IMR-90 (cell line): ENCODE measurements at regions not wholly inside any gene's neighbourhood (a gene's known extent, or its start where the extent isn't known, plus 50 kb on each side); places are given as distances from the start of the nearest gene placed in this dataset.

Experiments
- ATAC-seq: fragments of 200-7000 bp; cut with Tn5 transposase; 2 replicates; pipeline ENCODE4 v1.9.1; 2020; ENCODE audit warnings: low read depth, mild to moderate bottlenecking, moderate library complexity
- BruUV-seq: library from RNA; stranded (reverse); fragments of 400-500 nt; replicated peaks from 2 replicates; lab custom pipeline; 2021; lab: Mats Ljungman, UMichigan
- CTCF ChIA-PET: fragments of 300-600 bp; formaldehyde crosslinking; extraction: SDS; loops from one replicate; lab custom pipeline; 2021; ENCODE audit warnings: antibody characterized with exemption; lab: Yijun Ruan, JAX
- POLR2A ChIA-PET: fragments of 300-600 bp; sonication (Branson Sonifier 250); formaldehyde crosslinking; loops from one replicate; lab custom pipeline; 2022; ENCODE audit warnings: antibody characterized with exemption; ENCODE audit not compliant: unreplicated experiment; lab: Charles Lee
- DNase-seq: peaks from one replicate; pipeline ENCODE4 v3.0.0; 2013
- H2AFZ ChIP-seq: replicated peaks from 2 replicates; pipeline ENCODE3; 2013; ENCODE audit warnings: low read length, mild to moderate bottlenecking; ENCODE audit not compliant: poor library complexity
- H2AK5ac ChIP-seq: 2 replicates; pipeline ENCODE4 v1.6.1; 2013; ENCODE audit warnings: low read depth, low read length, inconsistent platforms
- H2AK9ac ChIP-seq: replicated peaks from 2 replicates; pipeline ENCODE3; 2013; ENCODE audit warnings: mild to moderate bottlenecking, low read depth, low read length, moderate library complexity; ENCODE audit not compliant: poor library complexity
- H2BK120ac ChIP-seq: 2 replicates; pipeline ENCODE4 v1.6.1; 2013; ENCODE audit warnings: low read depth, low read length, inconsistent platforms
- H2BK15ac ChIP-seq: 3 replicates; pipeline ENCODE4 v1.6.1; 2013; ENCODE audit warnings: low read depth, low read length, inconsistent platforms
- H2BK20ac ChIP-seq: 2 replicates; pipeline ENCODE4 v1.6.1; 2013; ENCODE audit warnings: low read depth, mild to moderate bottlenecking, inconsistent platforms, low read length, moderate library complexity
- H2BK5ac ChIP-seq: 2 replicates; pipeline ENCODE4 v1.6.1; 2013; ENCODE audit warnings: mild to moderate bottlenecking, low read depth, low read length, inconsistent platforms; ENCODE audit not compliant: poor library complexity, severe bottlenecking
- H3K14ac ChIP-seq: replicated peaks from 2 replicates; pipeline ENCODE4 v1.6.1; 2013; ENCODE audit warnings: low read depth, low read length, inconsistent platforms
- H3K18ac ChIP-seq: 2 replicates; pipeline ENCODE4 v1.6.1; 2013; ENCODE audit warnings: low read depth, low read length, control low read depth
- H3K23ac ChIP-seq: 2 replicates; pipeline ENCODE4 v1.6.1; 2013; ENCODE audit warnings: low read depth, low read length, inconsistent platforms
- H3K27ac ChIP-seq: 2 replicates; pipeline ENCODE4 v1.5.1; 2013; ENCODE audit warnings: mild to moderate bottlenecking, control low read depth, low read length; ENCODE audit not compliant: insufficient read depth
- H3K27me3 ChIP-seq: 2 replicates; pipeline ENCODE4 v1.6.1; 2013; ENCODE audit warnings: low read length; ENCODE audit not compliant: control insufficient read depth, insufficient read depth
- H3K36me3 ChIP-seq: 2 replicates; pipeline ENCODE4 v1.6.1; 2013; ENCODE audit warnings: low read length, mixed read lengths; ENCODE audit not compliant: control insufficient read depth, insufficient read depth
- H3K4ac ChIP-seq: 2 replicates; pipeline ENCODE4 v1.6.1; 2013; ENCODE audit warnings: low read depth, low read length, inconsistent platforms
- H3K4me1 ChIP-seq: 2 replicates; pipeline ENCODE4 v1.6.1; 2013; ENCODE audit warnings: low read length, mixed read lengths; ENCODE audit not compliant: control insufficient read depth, insufficient read depth
- H3K4me2 ChIP-seq: 2 replicates; pipeline ENCODE4 v1.6.1; 2013; ENCODE audit warnings: low read depth, mild to moderate bottlenecking, control low read depth, low read length, moderate library complexity
- H3K4me3 ChIP-seq: 2 replicates; pipeline ENCODE4 v1.5.1; 2013; ENCODE audit warnings: low read depth, mild to moderate bottlenecking, control low read depth, low read length, moderate library complexity; ENCODE audit not compliant: insufficient read depth
- H3K56ac ChIP-seq: 2 replicates; pipeline ENCODE4 v1.6.1; 2013; ENCODE audit warnings: low read length, inconsistent platforms; ENCODE audit not compliant: insufficient read depth; ENCODE audit errors: extremely low read depth
- H3K79me1 ChIP-seq, 2 experiments: 2 replicates each; pipeline ENCODE4 v1.6.1; 2013; ENCODE audit warnings: low read length in 2 of 2, inconsistent platforms in 1 of 2, low read depth in 1 of 2
- H3K9ac ChIP-seq: 2 replicates; pipeline ENCODE4 v1.6.1; 2013; ENCODE audit warnings: low read depth, low read length, control low read depth
- H3K9me1 ChIP-seq: 2 replicates; pipeline ENCODE4 v1.6.1; 2013; ENCODE audit warnings: low read length, inconsistent platforms; ENCODE audit not compliant: insufficient read depth
- H3K9me3 ChIP-seq: 2 replicates; pipeline ENCODE4 v1.6.1; 2013; ENCODE audit warnings: low read length; ENCODE audit not compliant: control insufficient read depth, insufficient read depth
- H4K20me1 ChIP-seq: 2 replicates; pipeline ENCODE4 v1.6.1; 2013; ENCODE audit warnings: low read length, inconsistent platforms; ENCODE audit not compliant: insufficient read depth
- H4K5ac ChIP-seq: 2 replicates; pipeline ENCODE4 v1.6.1; 2013; ENCODE audit warnings: mild to moderate bottlenecking, low read depth, low read length, control low read depth
- H4K8ac ChIP-seq, 2 experiments: 2 replicates each; pipeline ENCODE4 v1.6.1; 2013; ENCODE audit warnings: low read depth in 2 of 2, low read length in 2 of 2, control low read depth in 1 of 2, inconsistent platforms in 1 of 2
- H4K91ac ChIP-seq: 2 replicates; pipeline ENCODE4 v1.6.1; 2013; ENCODE audit warnings: low read depth, low read length, inconsistent platforms; ENCODE audit not compliant: insufficient read depth
- BHLHE40 ChIP-seq: fragments of 150-350 bp; IDR thresholded peaks from 2 replicates; pipeline ENCODE4 v1.6.1; 2016; ENCODE audit warnings: mild to moderate bottlenecking, low read depth, low read length
- CEBPB ChIP-seq: IDR thresholded peaks from 2 replicates; pipeline ENCODE4 v1.6.1; 2012; ENCODE audit warnings: low read depth, low read length, improper control_type of control experiment
- CHD1 ChIP-seq: IDR thresholded peaks from 2 replicates; pipeline ENCODE4 v1.6.1; 2012; ENCODE audit warnings: low read depth, low read length, improper control_type of control experiment
- CTCF ChIP-seq: conservative IDR thresholded peaks from 2 replicates; pipeline ENCODE4 v1.5.1; 2012; ENCODE audit warnings: mild to moderate bottlenecking, low read depth, low read length, improper control_type of control experiment
- FOS ChIP-seq: fragments of 150-350 bp; IDR thresholded peaks from 2 replicates; pipeline ENCODE4 v1.6.1; 2016; ENCODE audit warnings: low read depth, low read length
- MAFK ChIP-seq: IDR thresholded peaks from 2 replicates; pipeline ENCODE4 v1.6.1; 2012; ENCODE audit warnings: low read depth, low read length, improper control_type of control experiment
- MAZ ChIP-seq: IDR thresholded peaks from 2 replicates; pipeline ENCODE4 v1.6.1; 2012; ENCODE audit warnings: low read depth, mild to moderate bottlenecking, low read length, improper control_type of control experiment, moderate library complexity, borderline replicate concordance
- MXI1 ChIP-seq: IDR thresholded peaks from 2 replicates; pipeline ENCODE4 v1.6.1; 2012; ENCODE audit warnings: low read depth, mild to moderate bottlenecking, low read length, moderate library complexity, borderline replicate concordance
- NFE2L2 ChIP-seq: fragments of 150-350 bp; IDR thresholded peaks from 2 replicates; pipeline ENCODE4 v1.6.1; 2016; ENCODE audit warnings: low read depth, mild to moderate bottlenecking, low read length
- POLR2A ChIP-seq: IDR thresholded peaks from 2 replicates; pipeline ENCODE4 v1.6.1; 2012; ENCODE audit warnings: mild to moderate bottlenecking, low read depth, low read length
- RAD21 ChIP-seq: IDR thresholded peaks from 2 replicates; pipeline ENCODE4 v1.6.1; 2012; ENCODE audit warnings: low read length, improper control_type of control experiment
- RCOR1 ChIP-seq: IDR thresholded peaks from 2 replicates; pipeline ENCODE4 v1.6.1; 2012; ENCODE audit warnings: mild to moderate bottlenecking, low read length, improper control_type of control experiment; ENCODE audit not compliant: insufficient replicate concordance
- RFX5 ChIP-seq: IDR thresholded peaks from 2 replicates; pipeline ENCODE4 v1.8.0; 2012; ENCODE audit warnings: low read depth, mild to moderate bottlenecking, low read length, moderate library complexity
- SMC3 ChIP-seq: fragments of 150-350 bp; IDR thresholded peaks from 2 replicates; pipeline ENCODE4 v1.6.1; 2016; ENCODE audit warnings: low read depth, mild to moderate bottlenecking, antibody characterized with exemption, low read length, moderate library complexity
- USF2 ChIP-seq: fragments of 150-350 bp; IDR thresholded peaks from 2 replicates; pipeline ENCODE4 v1.6.1; 2017; ENCODE audit warnings: mild to moderate bottlenecking, antibody characterized with exemption, low read length, low read depth
- WGBS, 2 experiments: methylation state at CpG; one replicate each; pipeline versions ENCODE4 v1.1.5 to v1.1.7; 2013; ENCODE audit warnings: missing lambda C conversion rate in 2 of 2; ENCODE audit not compliant: insufficient read length in 1 of 2; ENCODE audit errors: extremely low coverage in 2 of 2; 5-methylcytosine and 5-hydroxymethylcytosine counted together
- dilution Hi-C: fragments of 300-500 bp; cut with HindIII; formaldehyde crosslinking; loops from one replicate; pipeline ENCODE4 v1.14.3; 2018; ENCODE audit warnings: low sequenced_read_pairs; ENCODE audit not compliant: unreplicated experiment
- in situ Hi-C: fragments of 300-500 bp; cut with MboI; formaldehyde crosslinking; loops from 3 replicates; pipeline ENCODE4 v1.14.3; 2019; ENCODE audit warnings: low sequenced_read_pairs, inconsistent platforms, mixed read lengths
- intact Hi-C: fragments of 100-400 bp; cut with micrococcal nuclease; formaldehyde crosslinking; loops from 2 replicates; pipeline ENCODE4 v1.10.0; 2022
- TF ChIP-seq, protein P1 (sequence below): fragments of 150-350 bp; IDR thresholded peaks from 2 replicates; pipeline ENCODE4 v1.6.1; 2016; ENCODE audit warnings: low read depth, mild to moderate bottlenecking, low read length, moderate library complexity, borderline replicate concordance

DNA sequence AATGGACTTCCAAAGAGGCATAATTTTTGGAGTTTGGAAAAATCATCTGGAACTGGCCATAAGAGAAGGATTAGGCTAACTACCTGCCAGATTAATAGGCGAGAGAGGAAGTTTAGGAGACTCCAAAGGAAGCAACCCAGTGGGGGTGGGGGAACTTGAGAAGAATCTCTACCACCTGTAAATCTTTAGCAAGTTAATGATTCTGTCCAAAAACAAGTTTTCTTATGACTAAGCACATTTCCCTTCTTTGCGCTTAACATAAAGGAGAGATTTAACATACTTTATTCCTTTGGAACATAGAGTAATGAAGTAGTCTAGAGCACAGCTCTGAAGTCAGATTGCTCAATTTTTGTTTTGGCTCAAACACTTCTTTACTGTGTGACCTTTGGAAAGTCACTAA, 58.2 kb upstream of the PAPPA start:
- H2BK15ac ChIP-seq, result no peak overlapping the region
- H3K4ac ChIP-seq, result no peak overlapping the region
- no peaks in the 10 kb centered on the region for H4K20me1 ChIP-seq
- H3K56ac ChIP-seq, result no peak overlapping the region
- peaks cover 8% of the 10 kb centered on the region for H3K9me1 ChIP-seq
- no peak for ATAC-seq
- H3K27ac ChIP-seq, result no peak overlapping the region
- BruUV-seq, result no TSS peak
- DNase-seq, result no peak
- no peak overlapping the region for H2AK5ac ChIP-seq
- H3K4me3 ChIP-seq, result no peak overlapping the region
- H3K27me3 ChIP-seq, result no peaks in the 10 kb centered on the region
- no peak overlapping the region for H2BK120ac ChIP-seq
- H3K9ac ChIP-seq, result no peak overlapping the region
- H3K4me2 ChIP-seq, result no peak overlapping the region
- H3K23ac ChIP-seq, result no peak overlapping the region
- no peak overlapping the region for H4K8ac ChIP-seq
- POLR2A ChIA-PET, result no interaction called here
- no peak overlapping the region for H2BK5ac ChIP-seq
- H3K36me3 ChIP-seq, result no peaks in the 10 kb centered on the region
- H2BK20ac ChIP-seq, result no peak overlapping the region
- H3K18ac ChIP-seq, result no peak overlapping the region
- intact Hi-C loops, result no loop called here
- H3K9me3 ChIP-seq, result no peaks in the 10 kb centered on the region
- in situ Hi-C loops, result no loop called here
- H2AK9ac ChIP-seq, result no peak overlapping the region
- dilution Hi-C loops, result no loop called here
- H4K91ac ChIP-seq, result no peak overlapping the region
- CTCF ChIA-PET, result no interaction called here
- H3K4me1 ChIP-seq, result peaks cover 9% of the 10 kb centered on the region
- no peaks in the 10 kb centered on the region for H3K79me1 ChIP-seq
- H4K5ac ChIP-seq, result no peak overlapping the region
- TF ChIP-seq CTCF, result no peak
- no peak for TF ChIP-seq RCOR1
- TF ChIP-seq RFX5, result no peak
- no peak for TF ChIP-seq BHLHE40
- no peak for TF ChIP-seq SMC3
- no peak for TF ChIP-seq MAZ
- no peak for TF ChIP-seq FOS
- TF ChIP-seq, protein P1, sequence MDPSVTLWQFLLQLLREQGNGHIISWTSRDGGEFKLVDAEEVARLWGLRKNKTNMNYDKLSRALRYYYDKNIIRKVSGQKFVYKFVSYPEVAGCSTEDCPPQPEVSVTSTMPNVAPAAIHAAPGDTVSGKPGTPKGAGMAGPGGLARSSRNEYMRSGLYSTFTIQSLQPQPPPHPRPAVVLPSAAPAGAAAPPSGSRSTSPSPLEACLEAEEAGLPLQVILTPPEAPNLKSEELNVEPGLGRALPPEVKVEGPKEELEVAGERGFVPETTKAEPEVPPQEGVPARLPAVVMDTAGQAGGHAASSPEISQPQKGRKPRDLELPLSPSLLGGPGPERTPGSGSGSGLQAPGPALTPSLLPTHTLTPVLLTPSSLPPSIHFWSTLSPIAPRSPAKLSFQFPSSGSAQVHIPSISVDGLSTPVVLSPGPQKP, result no peak
- no peak for TF ChIP-seq USF2
- no peak for TF ChIP-seq MXI1
- no peak for TF ChIP-seq NFE2L2
- no peak for TF ChIP-seq CHD1
- no peak for TF ChIP-seq RAD21
- no peak for TF ChIP-seq POLR2A
- no peak for TF ChIP-seq CEBPB
- TF ChIP-seq MAFK, result no peak
- H3K14ac ChIP-seq, result no peak overlapping the region
- no peak overlapping the region for H2AFZ ChIP-seq
- WGBS, 2 experiments, result no CpG with 5 or more reads among the region's 2 CpGs
